ENCODE measurements at regions not wholly inside any gene's neighbourhood (a gene's known extent, or its start where the extent isn't known, plus 50 kb on each side); places are given as distances from the start of the nearest gene placed in this dataset.

DNA sequence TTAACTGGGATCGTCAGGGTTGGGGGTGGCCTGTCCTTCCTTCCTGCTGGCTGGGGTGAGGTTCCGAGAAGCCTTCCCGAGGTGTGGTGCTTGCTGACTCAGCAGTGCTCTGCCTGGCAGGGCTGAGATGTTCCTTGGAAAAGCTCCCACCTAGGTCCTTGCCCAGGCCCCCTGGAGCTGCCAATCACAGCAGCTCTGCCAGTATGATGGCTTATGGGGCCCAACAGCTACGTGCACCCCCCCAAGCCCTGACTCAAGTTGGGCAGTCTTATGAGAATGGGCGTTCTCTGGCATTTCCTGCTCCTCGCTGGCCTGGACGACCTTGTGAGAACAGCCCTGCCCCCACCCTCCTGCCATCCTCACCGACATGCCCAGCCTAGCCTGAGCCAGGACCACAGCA lies 292.2 kb upstream of the CRY1 start:
- TF ChIP-seq, protein P1, sequence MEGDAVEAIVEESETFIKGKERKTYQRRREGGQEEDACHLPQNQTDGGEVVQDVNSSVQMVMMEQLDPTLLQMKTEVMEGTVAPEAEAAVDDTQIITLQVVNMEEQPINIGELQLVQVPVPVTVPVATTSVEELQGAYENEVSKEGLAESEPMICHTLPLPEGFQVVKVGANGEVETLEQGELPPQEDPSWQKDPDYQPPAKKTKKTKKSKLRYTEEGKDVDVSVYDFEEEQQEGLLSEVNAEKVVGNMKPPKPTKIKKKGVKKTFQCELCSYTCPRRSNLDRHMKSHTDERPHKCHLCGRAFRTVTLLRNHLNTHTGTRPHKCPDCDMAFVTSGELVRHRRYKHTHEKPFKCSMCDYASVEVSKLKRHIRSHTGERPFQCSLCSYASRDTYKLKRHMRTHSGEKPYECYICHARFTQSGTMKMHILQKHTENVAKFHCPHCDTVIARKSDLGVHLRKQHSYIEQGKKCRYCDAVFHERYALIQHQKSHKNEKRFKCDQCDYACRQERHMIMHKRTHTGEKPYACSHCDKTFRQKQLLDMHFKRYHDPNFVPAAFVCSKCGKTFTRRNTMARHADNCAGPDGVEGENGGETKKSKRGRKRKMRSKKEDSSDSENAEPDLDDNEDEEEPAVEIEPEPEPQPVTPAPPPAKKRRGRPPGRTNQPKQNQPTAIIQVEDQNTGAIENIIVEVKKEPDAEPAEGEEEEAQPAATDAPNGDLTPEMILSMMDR (IDR thresholded peaks at IDR 0.05; ENCODE audit: low read depth, low read length) = no peak
- no peak for DNase-seq (ENCODE audit: extremely low read depth, low read depth)

- no peak for DNase-seq (ENCODE audit: extremely low read depth, low read depth)
- TF ChIP-seq, protein P1 (IDR thresholded peaks at IDR 0.05; ENCODE audit: low read depth, low read length) = no peak
Measured at GRCh38 chr12:107386569-107386968, 293.2 kb upstream of the CRY1 start.

DNA sequence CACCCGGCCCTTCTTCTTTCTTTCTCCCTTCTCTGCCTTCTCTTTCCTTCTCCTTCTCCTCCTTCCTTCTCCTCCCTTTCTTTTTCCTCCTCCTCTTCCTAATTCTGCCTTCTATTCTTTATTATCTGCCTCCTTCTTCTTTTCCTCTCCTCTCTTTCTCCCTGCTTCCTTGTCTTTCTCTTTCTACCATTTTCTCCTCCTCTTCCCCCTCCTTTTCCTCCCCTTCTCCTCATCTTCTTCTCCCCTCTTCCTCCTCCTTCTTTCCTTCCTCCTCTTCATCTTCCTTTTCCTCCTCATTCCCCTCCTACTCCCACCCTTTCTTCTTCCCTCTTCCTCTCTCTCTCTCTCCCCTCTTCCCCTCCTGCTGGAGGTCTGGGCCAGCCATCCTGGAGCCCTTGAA lies 294.9 kb upstream of the CRY1 start:
- TF ChIP-seq, protein P1 (IDR thresholded peaks at IDR 0.05; ENCODE audit: low read depth, low read length) = no peak
- DNase-seq (ENCODE audit: extremely low read depth, low read depth) = no peak

DNA sequence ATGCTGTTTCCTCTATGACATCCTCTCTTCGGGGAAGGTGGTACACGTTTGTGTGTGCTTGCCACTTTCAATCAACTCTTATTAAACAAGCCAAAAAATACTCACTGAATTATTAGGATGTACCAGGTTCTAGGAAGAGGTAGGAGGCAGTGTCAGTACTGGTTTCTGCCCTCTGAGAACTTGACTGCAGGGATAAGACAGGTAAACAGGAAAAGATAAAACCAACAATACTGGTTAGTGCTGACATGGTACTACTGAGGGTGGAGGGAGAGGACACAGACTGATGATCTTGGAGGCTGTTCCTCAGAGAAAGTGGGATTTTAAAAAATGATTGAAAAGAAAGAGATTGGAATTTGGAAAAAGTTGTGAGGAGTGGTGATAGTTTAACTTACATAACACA lies 295.2 kb upstream of the PWP1 start:
- DNase-seq (ENCODE audit: extremely low read depth, low read depth) = no peak
- TF ChIP-seq, protein P1 (IDR thresholded peaks at IDR 0.05; ENCODE audit: low read depth, low read length) = no peak

DNA sequence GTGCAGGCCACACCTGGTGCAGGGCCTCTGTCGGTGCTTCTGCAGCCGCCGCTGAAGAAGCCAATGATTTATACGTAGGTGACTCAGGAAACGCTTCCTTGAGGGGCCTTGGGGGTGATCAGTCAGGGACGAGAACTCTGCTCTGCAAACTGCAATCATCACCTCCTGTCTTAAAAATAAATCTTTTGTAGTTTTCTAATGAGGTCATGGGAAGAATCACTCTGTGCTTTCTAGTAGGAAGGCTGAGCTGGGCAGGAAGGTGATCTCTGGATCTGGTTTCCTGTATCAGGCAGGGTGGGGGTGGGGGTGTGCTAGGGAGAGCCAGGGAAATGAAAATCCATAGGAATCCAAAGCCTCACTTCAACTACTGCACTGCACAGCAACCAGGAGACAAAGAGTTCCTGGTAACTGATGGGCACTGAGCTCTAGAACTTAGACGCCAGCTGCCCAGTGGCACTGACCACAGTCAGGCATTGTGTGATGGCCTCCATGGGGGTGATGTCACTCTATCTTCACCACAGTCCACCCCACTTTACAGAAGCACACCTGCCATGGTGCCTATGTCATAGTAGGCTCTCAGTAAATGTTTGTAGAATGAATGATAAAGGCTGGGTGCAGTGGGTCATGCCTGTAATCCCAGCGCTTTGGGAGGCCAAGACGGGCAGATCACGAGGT lies 292.4 kb upstream of the PWP1 start:
- DNase-seq (ENCODE audit: extremely low read depth, low read depth) = no peak
- TF ChIP-seq, protein P1 (IDR thresholded peaks at IDR 0.05; ENCODE audit: low read depth, low read length) = no peak

DNA sequence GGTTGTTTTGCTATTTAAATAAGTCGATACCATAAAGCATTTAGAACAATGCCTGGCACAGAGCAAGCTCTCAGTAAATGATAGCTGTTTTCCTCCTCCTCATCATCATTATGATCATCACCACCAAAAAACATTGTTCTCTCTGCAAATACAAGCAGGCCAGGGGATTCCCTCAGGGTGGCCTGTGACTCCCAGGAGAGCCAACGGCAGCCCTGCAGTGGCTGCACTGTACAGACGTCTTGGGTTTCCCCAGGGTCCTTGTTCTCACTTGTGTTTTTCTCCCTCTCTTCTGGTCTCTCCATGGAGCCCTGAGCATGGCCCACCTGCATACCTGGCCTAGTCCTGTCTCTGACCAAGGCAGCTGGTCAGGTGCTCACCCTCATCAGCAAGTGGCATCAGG lies 290.9 kb upstream of the PWP1 start:
- TF ChIP-seq, protein P1 (IDR thresholded peaks at IDR 0.05; ENCODE audit: low read depth, low read length) = no peak
- DNase-seq (ENCODE audit: extremely low read depth, low read depth) = no peak

GRCh38 chr12:107395817-107396216 lies 289.8 kb upstream of the PWP1 start:
- TF ChIP-seq, protein P1 (IDR thresholded peaks at IDR 0.05; ENCODE audit: low read depth, low read length) = no peak
- no peak for DNase-seq (ENCODE audit: extremely low read depth, low read depth)
